PC-3 (cell line): ENCODE measurements at regions not wholly inside any gene's neighbourhood (a gene's known extent, or its start where the extent isn't known, plus 50 kb on each side); places are given as distances from the start of the nearest gene placed in this dataset.

Experiments used
- ATAC-seq: fragments of 200-7000 bp; cut with Tn5 transposase; 2 replicates; pipeline ENCODE4 v1.9.1; 2020; ENCODE audit warnings: mild to moderate bottlenecking, moderate library complexity
- BruUV-seq: library from RNA; stranded (reverse); fragments of 400-500 nt; replicated peaks from 2 replicates; lab custom pipeline; 2021; lab: Mats Ljungman, UMichigan
- CTCF ChIA-PET: fragments of 300-600 bp; sonication (Branson Sonifier 250); formaldehyde crosslinking; loops from one replicate; lab custom pipeline; 2022; ENCODE audit warnings: antibody characterized with exemption; lab: Charles Lee
- POLR2A ChIA-PET: fragments of 300-600 bp; sonication (Branson Sonifier 250); formaldehyde crosslinking; loops from one replicate; lab custom pipeline; 2022; ENCODE audit warnings: antibody characterized with exemption; ENCODE audit not compliant: unreplicated experiment; lab: Charles Lee
- DNase-seq: peaks from one replicate; pipeline ENCODE4 v3.0.0-alpha.2; 2015
- H2AFZ ChIP-seq: fragments of 300-600 bp; sonication (generic); 2 replicates; pipeline ENCODE4 v1.6.0; 2016; ENCODE audit warnings: antibody characterized with exemption, low read length
- H3F3A ChIP-seq: fragments of 300-600 bp; sonication (generic); one replicate; pipeline ENCODE4 v1.6.0; 2017; ENCODE audit warnings: antibody characterized with exemption, low read length, control low read depth, mild to moderate bottlenecking; ENCODE audit not compliant: unreplicated experiment
- H3K27ac ChIP-seq: fragments of 300-600 bp; sonication (generic); 2 replicates; pipeline ENCODE4 v1.5.1; 2016; ENCODE audit warnings: mild to moderate bottlenecking, low read length
- H3K27me3 ChIP-seq: fragments of 300-600 bp; sonication (generic); 2 replicates; pipeline ENCODE4 v1.6.1; 2016; ENCODE audit warnings: low read length, mixed read lengths
- H3K36me3 ChIP-seq: fragments of 300-600 bp; sonication (generic); 2 replicates; pipeline ENCODE4 v1.6.1; 2016; ENCODE audit warnings: low read depth, mixed run types, low read length, mixed read lengths
- H3K4me1 ChIP-seq: fragments of 300-600 bp; sonication (generic); 2 replicates; pipeline ENCODE4 v1.5.1; 2016; ENCODE audit warnings: low read length; ENCODE audit not compliant: insufficient read depth
- H3K4me2 ChIP-seq: fragments of 300-600 bp; sonication (generic); 2 replicates; pipeline ENCODE4 v1.6.0; 2016; ENCODE audit warnings: low read length
- H3K4me3 ChIP-seq: fragments of 300-600 bp; sonication (generic); 2 replicates; pipeline ENCODE4 v1.5.1; 2016; ENCODE audit warnings: mild to moderate bottlenecking, low read length, mixed read lengths
- H3K79me2 ChIP-seq: fragments of 300-600 bp; sonication (generic); 2 replicates; pipeline ENCODE4 v1.6.1; 2017; ENCODE audit warnings: low read length, mixed read lengths
- H3K9ac ChIP-seq: fragments of 300-600 bp; sonication (generic); 2 replicates; pipeline ENCODE4 v1.6.0; 2016; ENCODE audit warnings: mild to moderate bottlenecking, low read length
- H3K9me2 ChIP-seq: fragments of 300-600 bp; sonication (generic); replicated peaks from 2 replicates; pipeline ENCODE4 v1.6.1; 2016; ENCODE audit warnings: mixed run types, low read length, mixed read lengths
- H3K9me3 ChIP-seq: fragments of 300-600 bp; sonication (generic); 2 replicates; pipeline ENCODE4 v1.6.1; 2016; ENCODE audit warnings: low read length, mixed read lengths
- H4K20me1 ChIP-seq: fragments of 300-600 bp; sonication (generic); 2 replicates; pipeline ENCODE4 v1.6.1; 2016; ENCODE audit warnings: low read length, mixed read lengths
- EZH2 ChIP-seq: fragments of 300-600 bp; sonication (generic); IDR thresholded peaks from one replicate; pipeline ENCODE4 v1.6.1; 2017; ENCODE audit warnings: antibody characterized with exemption, mild to moderate bottlenecking, low read length; ENCODE audit not compliant: unreplicated experiment
- EZH2phosphoT487 ChIP-seq: fragments of 300-600 bp; sonication (generic); IDR thresholded peaks from 2 replicates; pipeline ENCODE4 v1.6.1; 2018; ENCODE audit warnings: mild to moderate bottlenecking, antibody characterized with exemption, low read length, borderline replicate concordance
- intact Hi-C: fragments of 100-400 bp; cut with micrococcal nuclease; formaldehyde crosslinking; loops from 2 replicates; pipeline ENCODE4 v1.9.0; 2023
- TF ChIP-seq, protein P1 (sequence below): fragments of 300-600 bp; sonication (generic); conservative IDR thresholded peaks from 2 replicates; pipeline ENCODE4 v1.5.1; 2017; ENCODE audit warnings: antibody characterized with exemption, low read depth, mild to moderate bottlenecking, low read length

GRCh38 chr2:42844901-42845821 is 52.8 kb upstream of the HAAO start:
- Histone ChIP-seq H3K4me1 (no peaks in the 10 kb centered on the region), H3K9me3 (no peaks in the 10 kb centered on the region), H4K20me1 (no peaks in the 10 kb centered on the region), H3K36me3 (no peaks in the 10 kb centered on the region), H3K27me3 (no peaks in the 10 kb centered on the region), H3K4me3 (no peak overlapping the region), H3K9me2 (no peaks in the 10 kb centered on the region), H2AFZ (no peak overlapping the region), H3F3A (no peaks in the 10 kb centered on the region), H3K27ac (no peak overlapping the region), H3K79me2 (no peaks in the 10 kb centered on the region), H3K9ac (no peak overlapping the region), H3K4me2 (no peak overlapping the region)
- intact Hi-C loops: no loop called here
- DNase-seq (no peak), ATAC-seq (no peak)
- ChIA-PET CTCF (no interaction called here), POLR2A (interaction anchor here (0.6 kb wide), 1 partner anchor 369 kb away, joined by 4 read pairs; no protein-coding TSS in a partner anchor)
- TF ChIP-seq EZH2: no peak
- TF ChIP-seq, protein P1, sequence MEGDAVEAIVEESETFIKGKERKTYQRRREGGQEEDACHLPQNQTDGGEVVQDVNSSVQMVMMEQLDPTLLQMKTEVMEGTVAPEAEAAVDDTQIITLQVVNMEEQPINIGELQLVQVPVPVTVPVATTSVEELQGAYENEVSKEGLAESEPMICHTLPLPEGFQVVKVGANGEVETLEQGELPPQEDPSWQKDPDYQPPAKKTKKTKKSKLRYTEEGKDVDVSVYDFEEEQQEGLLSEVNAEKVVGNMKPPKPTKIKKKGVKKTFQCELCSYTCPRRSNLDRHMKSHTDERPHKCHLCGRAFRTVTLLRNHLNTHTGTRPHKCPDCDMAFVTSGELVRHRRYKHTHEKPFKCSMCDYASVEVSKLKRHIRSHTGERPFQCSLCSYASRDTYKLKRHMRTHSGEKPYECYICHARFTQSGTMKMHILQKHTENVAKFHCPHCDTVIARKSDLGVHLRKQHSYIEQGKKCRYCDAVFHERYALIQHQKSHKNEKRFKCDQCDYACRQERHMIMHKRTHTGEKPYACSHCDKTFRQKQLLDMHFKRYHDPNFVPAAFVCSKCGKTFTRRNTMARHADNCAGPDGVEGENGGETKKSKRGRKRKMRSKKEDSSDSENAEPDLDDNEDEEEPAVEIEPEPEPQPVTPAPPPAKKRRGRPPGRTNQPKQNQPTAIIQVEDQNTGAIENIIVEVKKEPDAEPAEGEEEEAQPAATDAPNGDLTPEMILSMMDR: no peak
- TF ChIP-seq EZH2phosphoT487: no peak
- no TSS peak for BruUV-seq

DNA sequence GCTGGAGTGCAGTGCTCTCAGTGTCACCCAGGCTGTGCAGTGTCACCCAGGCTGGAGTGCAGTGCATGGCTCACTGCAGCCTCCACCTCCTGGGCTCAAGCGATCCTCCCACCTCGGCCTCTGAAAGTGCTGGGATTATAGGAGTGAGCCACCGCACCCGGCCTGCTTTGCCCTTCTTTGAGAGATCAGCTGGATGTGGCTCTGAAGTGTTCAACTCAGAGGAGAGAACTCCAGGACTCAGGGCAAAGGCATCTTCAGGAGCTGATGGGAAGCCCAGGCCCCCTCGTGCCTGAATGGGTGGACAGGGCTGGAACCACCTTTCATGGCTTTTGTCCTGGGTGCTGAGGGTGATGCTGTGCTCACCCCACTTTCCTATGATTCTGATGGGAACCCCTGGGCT is 52.0 kb upstream of the HAAO start:
- H3K4me2 ChIP-seq: no peak overlapping the region
- H3K9me2 ChIP-seq: no peaks in the 10 kb centered on the region
- ChIA-PET POLR2A (no interaction called here), CTCF (no interaction called here)
- no peak overlapping the region for H3K27ac ChIP-seq
- no peak overlapping the region for H3K4me3 ChIP-seq
- intact Hi-C loops: no loop called here
- no peaks in the 10 kb centered on the region for H3K79me2 ChIP-seq
- no TSS peak for BruUV-seq
- no peaks in the 10 kb centered on the region for H3K36me3 ChIP-seq
- no peaks in the 10 kb centered on the region for H3K27me3 ChIP-seq
- TF ChIP-seq, protein P1: no peak
- TF ChIP-seq EZH2phosphoT487: no peak
- TF ChIP-seq EZH2: no peak
- H4K20me1 ChIP-seq: no peaks in the 10 kb centered on the region
- H3K9ac ChIP-seq: no peak overlapping the region
- H3K4me1 ChIP-seq: no peaks in the 10 kb centered on the region
- no peaks in the 10 kb centered on the region for H3K9me3 ChIP-seq
- no peak for DNase-seq
- ATAC-seq: no peak
- no peaks in the 10 kb centered on the region for H3F3A ChIP-seq
- no peak overlapping the region for H2AFZ ChIP-seq

DNA sequence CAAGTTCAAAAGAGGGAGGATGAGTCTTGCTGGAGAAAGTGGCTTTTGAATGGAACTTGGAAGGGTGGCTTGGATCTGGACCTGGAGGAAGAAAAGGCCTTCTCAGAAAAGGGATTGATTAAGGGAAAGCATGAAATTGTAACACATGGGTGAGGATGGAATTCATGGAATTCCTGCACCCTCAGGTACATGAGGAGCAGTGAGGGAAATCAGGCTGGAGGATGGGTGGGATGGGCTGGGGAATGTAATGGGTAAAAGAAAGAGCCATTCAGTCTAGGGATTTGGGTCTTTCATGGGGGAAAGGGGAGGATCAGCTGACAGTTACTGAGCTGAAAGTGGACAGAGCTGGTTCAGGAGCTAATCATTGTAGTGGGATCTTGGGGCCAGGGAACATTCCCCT is 51.2 kb upstream of the HAAO start:
- intact Hi-C loops: no loop called here
- Histone ChIP-seq H2AFZ (no peak overlapping the region), H3K9ac (no peak overlapping the region), H3K9me2 (no peaks in the 10 kb centered on the region), H3K4me3 (no peak overlapping the region), H3F3A (no peaks in the 10 kb centered on the region), H3K27me3 (no peaks in the 10 kb centered on the region), H3K4me2 (no peak overlapping the region), H3K9me3 (no peaks in the 10 kb centered on the region), H3K79me2 (no peaks in the 10 kb centered on the region), H3K27ac (no peak overlapping the region), H4K20me1 (no peaks in the 10 kb centered on the region), H3K36me3 (no peaks in the 10 kb centered on the region), H3K4me1 (no peaks in the 10 kb centered on the region)
- no TSS peak for BruUV-seq
- ATAC-seq: no peak
- ChIA-PET POLR2A (no interaction called here), CTCF (no interaction called here)
- DNase-seq: no peak
- no peak for TF ChIP-seq EZH2phosphoT487
- TF ChIP-seq, protein P1: no peak
- no peak for TF ChIP-seq EZH2
